Nephron (organoid): ENCODE measurements at regions not wholly inside any gene's neighbourhood (a gene's known extent, or its start where the extent isn't known, plus 50 kb on each side); places are given as distances from the start of the nearest gene placed in this dataset.

ENCODE experiments used
- H3K27ac Mint-ChIP-seq, 3 experiments: 2 replicates each; pipeline ENCODE4 v1.8.0; 2020; ENCODE audit warnings: mixed read lengths in 3 of 3, mild to moderate bottlenecking in 2 of 3, moderate library complexity in 1 of 3
- H3K27me3 Mint-ChIP-seq: 2 replicates; pipeline ENCODE4 v1.8.0; 2021; ENCODE audit warnings: low read depth, mild to moderate bottlenecking, moderate library complexity, mixed read lengths
- H3K36me3 Mint-ChIP-seq: 2 replicates; pipeline ENCODE4 v1.8.0; 2020; ENCODE audit warnings: low read depth, mixed read lengths
- H3K4me1 Mint-ChIP-seq: 2 replicates; pipeline ENCODE4 v1.8.0; 2020; ENCODE audit warnings: mixed read lengths
- H3K4me3 Mint-ChIP-seq, 3 experiments: 2 replicates each; pipeline ENCODE4 v1.8.0; 2020; ENCODE audit warnings: mild to moderate bottlenecking in 3 of 3, mixed read lengths in 3 of 3, moderate library complexity in 2 of 3
- H3K9me3 Mint-ChIP-seq: 2 replicates; pipeline ENCODE4 v1.8.0; 2020; ENCODE audit warnings: mixed read lengths
- TF ChIP-seq, protein P1 (sequence below), 3 experiments: fragments of 200-600 bp; sonication (generic); IDR thresholded peaks; one replicate each; pipeline ENCODE4 v1.5.0; 2021; ENCODE audit warnings: antibody characterized with exemption in 3 of 3; ENCODE audit not compliant: unreplicated experiment in 3 of 3

DNA sequence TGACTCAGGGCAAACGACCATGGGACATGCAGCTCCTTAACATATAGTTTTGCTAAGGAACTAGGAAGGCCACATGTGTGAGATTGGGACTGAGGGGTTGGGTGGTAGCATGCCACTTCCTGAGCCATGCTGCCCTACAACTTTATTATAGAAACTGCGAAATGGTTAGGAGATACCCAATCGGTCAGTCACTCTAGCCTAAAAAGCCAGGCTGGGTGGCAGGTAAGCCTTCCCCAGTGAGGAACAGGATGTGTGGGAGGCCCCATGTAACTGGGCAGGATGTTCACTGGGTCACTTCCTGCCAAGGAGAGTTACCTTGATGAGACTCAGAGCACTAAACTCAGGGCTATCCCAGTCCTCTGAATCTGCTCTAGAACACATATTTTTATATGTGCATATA is 123.5 kb downstream of the MAP3K7 start:
- no peaks in the 10 kb centered on the region for H3K36me3 Mint-ChIP-seq
- H3K4me3 Mint-ChIP-seq, result no peak overlapping the region
- no peaks in the 10 kb centered on the region for H3K4me1 Mint-ChIP-seq
- no peaks in the 10 kb centered on the region for H3K9me3 Mint-ChIP-seq
- no peak overlapping the region for H3K27ac Mint-ChIP-seq
- H3K27me3 Mint-ChIP-seq, result peaks cover 13% of the 10 kb centered on the region
- TF ChIP-seq, protein P1, sequence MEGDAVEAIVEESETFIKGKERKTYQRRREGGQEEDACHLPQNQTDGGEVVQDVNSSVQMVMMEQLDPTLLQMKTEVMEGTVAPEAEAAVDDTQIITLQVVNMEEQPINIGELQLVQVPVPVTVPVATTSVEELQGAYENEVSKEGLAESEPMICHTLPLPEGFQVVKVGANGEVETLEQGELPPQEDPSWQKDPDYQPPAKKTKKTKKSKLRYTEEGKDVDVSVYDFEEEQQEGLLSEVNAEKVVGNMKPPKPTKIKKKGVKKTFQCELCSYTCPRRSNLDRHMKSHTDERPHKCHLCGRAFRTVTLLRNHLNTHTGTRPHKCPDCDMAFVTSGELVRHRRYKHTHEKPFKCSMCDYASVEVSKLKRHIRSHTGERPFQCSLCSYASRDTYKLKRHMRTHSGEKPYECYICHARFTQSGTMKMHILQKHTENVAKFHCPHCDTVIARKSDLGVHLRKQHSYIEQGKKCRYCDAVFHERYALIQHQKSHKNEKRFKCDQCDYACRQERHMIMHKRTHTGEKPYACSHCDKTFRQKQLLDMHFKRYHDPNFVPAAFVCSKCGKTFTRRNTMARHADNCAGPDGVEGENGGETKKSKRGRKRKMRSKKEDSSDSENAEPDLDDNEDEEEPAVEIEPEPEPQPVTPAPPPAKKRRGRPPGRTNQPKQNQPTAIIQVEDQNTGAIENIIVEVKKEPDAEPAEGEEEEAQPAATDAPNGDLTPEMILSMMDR (IDR thresholded peaks at IDR 0.05; ENCODE audit: unreplicated experiment in 3 of 3), result no peak

DNA sequence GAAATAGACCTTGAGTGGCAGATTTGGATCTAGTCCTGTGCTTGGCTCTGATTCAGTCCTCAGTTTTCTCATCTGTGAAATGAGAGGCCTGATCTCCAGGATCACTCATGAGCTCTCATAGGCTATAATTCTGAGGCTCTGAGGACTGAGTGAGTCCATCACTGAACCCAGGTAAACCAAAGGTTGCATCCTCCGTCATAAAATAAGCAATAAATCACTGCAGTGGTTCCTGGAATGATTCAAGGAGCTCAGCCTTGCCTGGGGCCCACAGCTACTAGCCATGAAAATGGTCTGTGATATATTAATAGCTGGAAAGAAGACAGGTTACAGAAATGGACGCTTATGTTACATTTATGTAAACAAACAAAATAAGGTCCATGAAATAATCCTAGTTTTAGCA is 124.8 kb downstream of the MAP3K7 start:
- peaks cover 13% of the 10 kb centered on the region for H3K27me3 Mint-ChIP-seq
- TF ChIP-seq, protein P1 (IDR thresholded peaks at IDR 0.05; ENCODE audit: unreplicated experiment in 3 of 3), result no peak

DNA sequence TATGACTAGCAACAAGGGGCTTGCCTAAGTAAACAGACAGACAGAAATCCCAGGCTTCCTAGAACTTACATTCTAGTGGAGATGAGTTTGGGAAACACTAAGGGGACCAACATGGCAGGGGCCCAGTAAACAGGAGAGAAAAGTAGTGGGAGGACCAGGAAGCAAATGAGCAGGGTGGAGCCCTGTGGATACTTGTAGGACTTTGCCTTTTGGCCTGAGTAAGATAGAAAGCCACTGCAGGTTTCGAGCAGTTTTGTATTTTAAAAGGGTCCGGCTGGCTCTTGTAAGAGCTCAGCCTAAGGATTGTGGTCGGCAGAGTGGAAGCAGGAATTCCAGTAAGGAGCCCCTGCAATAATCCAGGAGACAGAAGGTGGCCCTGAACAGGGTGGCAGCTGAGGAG is 125.5 kb downstream of the MAP3K7 start:
- Mint-ChIP-seq H3K36me3 (no peaks in the 10 kb centered on the region), H3K27ac (no peak overlapping the region), H3K9me3 (no peaks in the 10 kb centered on the region), H3K4me3 (no peak overlapping the region), H3K27me3 (peaks cover 13% of the 10 kb centered on the region), H3K4me1 (no peaks in the 10 kb centered on the region)
- TF ChIP-seq, protein P1 (IDR thresholded peaks at IDR 0.05; ENCODE audit: unreplicated experiment in 3 of 3), result no peak

More for the DNA sequence above, 124.8 kb downstream of the MAP3K7 start:
- Mint-ChIP-seq H3K9me3 (no peaks in the 10 kb centered on the region), H3K27ac (no peak overlapping the region), H3K4me3 (no peak overlapping the region), H3K36me3 (no peaks in the 10 kb centered on the region), H3K4me1 (no peaks in the 10 kb centered on the region)

DNA sequence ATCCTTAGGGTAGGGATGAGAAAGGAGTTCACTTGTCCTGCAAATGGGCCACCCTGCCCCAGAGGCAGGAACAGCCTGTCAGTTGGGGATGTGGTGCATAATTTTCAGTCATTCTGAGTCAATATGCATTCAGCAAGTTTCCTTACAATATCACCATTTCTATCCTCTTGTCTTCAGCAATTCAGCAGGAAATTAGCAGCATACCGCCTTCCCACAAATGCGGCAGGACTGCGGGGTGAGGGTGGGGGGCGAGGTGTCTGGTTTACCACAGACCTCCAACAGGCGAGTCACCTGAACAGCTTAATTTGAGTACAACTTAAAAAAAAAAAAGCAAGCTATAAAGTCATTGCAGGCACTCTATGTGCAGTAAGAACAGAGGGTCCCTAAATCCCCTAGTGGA is 126.8 kb downstream of the MAP3K7 start:
- no peak overlapping the region for H3K27ac Mint-ChIP-seq
- no peak overlapping the region for H3K4me3 Mint-ChIP-seq
- no peaks in the 10 kb centered on the region for H3K36me3 Mint-ChIP-seq
- H3K9me3 Mint-ChIP-seq, result no peaks in the 10 kb centered on the region
- peaks cover 10% of the 10 kb centered on the region for H3K27me3 Mint-ChIP-seq
- H3K4me1 Mint-ChIP-seq, result no peaks in the 10 kb centered on the region
- TF ChIP-seq, protein P1 (IDR thresholded peaks at IDR 0.05; ENCODE audit: unreplicated experiment in 3 of 3), result no peak

DNA sequence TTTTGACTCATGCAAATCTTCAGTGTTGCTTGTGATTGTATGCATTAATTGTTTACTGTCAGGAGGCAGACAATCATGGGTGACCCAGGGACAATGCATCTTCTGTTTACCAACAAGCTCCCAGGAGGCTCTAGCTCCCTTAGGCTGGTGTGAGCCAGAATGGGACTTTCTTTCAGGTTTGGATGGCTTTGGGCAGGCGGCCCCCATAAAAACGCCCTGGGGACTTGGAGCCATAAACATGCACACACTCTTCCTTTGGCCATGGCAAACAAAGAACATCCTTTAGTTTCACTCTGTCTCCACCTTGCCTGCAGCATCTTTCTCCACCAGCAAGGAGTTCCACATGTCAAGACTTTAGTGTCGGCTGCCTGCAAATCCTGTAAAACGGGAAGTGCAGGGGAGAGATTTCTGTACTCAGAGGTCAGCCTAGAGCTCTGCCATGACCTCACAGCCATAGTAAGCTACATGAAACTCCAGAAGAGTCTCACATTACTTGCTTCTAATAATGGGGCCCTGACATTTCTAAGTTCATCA is 127.6 kb downstream of the MAP3K7 start:
- Mint-ChIP-seq H3K36me3 (no peaks in the 10 kb centered on the region), H3K4me3 (no peak overlapping the region), H3K9me3 (no peaks in the 10 kb centered on the region), H3K4me1 (no peaks in the 10 kb centered on the region), H3K27ac (no peak overlapping the region), H3K27me3 (peaks cover 7% of the 10 kb centered on the region)
- TF ChIP-seq, protein P1 (IDR thresholded peaks at IDR 0.05; ENCODE audit: unreplicated experiment in 3 of 3), result no peak
